ENCODE measurements at regions not wholly inside any gene's neighbourhood (a gene's known extent, or its start where the extent isn't known, plus 50 kb on each side); places are given as distances from the start of the nearest gene placed in this dataset.

GRCh38 chr4:115334736-115335411, 221.5 kb upstream of the NDST4 start:
- TF ChIP-seq EZH2 (IDR thresholded peaks at IDR 0.05; ENCODE audit: low read length, unreplicated experiment) (no peak), CTCF (conservative IDR thresholded peaks at IDR 0.05; ENCODE audit: low read depth, low read length) (no peak), EZH2phosphoT487 (IDR thresholded peaks at IDR 0.05; ENCODE audit: borderline replicate concordance, low read length) (no peak)

All from PC-3 (cell line).